ENCODE measurements at regions not wholly inside any gene's neighbourhood (a gene's known extent, or its start where the extent isn't known, plus 50 kb on each side); places are given as distances from the start of the nearest gene placed in this dataset.
"Not testable (repeated sequence)": the region's sequence is repeated elsewhere in the genome, so short reads cannot be mapped to it uniquely, and the experiment has no call there.

GRCh38 chr2:53543083-53543482 is 224.5 kb upstream of the CHAC2 start:
- FAIRE-seq = no peak
- no peak for DNase-seq (ENCODE audit: low spot score in 2 of 2)

GRCh38 chr2:53536583-53537361 is 230.8 kb upstream of the CHAC2 start:
- FAIRE-seq (no peak), DNase-seq (ENCODE audit: low spot score in 2 of 2) (no peak)

GRCh38 chr2:53535234-53535840 is 232.3 kb upstream of the CHAC2 start:
- FAIRE-seq = no peak
- DNase-seq (ENCODE audit: low spot score in 2 of 2) = no peak

GRCh38 chr2:53530126-53530525 is 237.5 kb upstream of the CHAC2 start:
- DNase-seq (ENCODE audit: low spot score in 2 of 2) = no peak
- FAIRE-seq = no peak

- DNase-seq (ENCODE audit: low spot score in 2 of 2) (no peak), FAIRE-seq (no peak)
Measured at GRCh38 chr2:53527056-53527455, 240.5 kb upstream of the CHAC2 start.

- FAIRE-seq (no peak), DNase-seq (ENCODE audit: low spot score in 2 of 2) (peak in 1 of 2 donors; percentile 46)
Measured at GRCh38 chr2:53519918-53520841, 247.4 kb upstream of the CHAC2 start.

- DNase-seq (ENCODE audit: low spot score in 2 of 2) = no peak
Measured at GRCh38 chr2:53517406-53517805, 250.2 kb upstream of the CHAC2 start.

GRCh38 chr2:53516650-53517049 is 251.0 kb upstream of the CHAC2 start:
- FAIRE-seq = no peak

More at GRCh38 chr2:53517406-53517805, 250.2 kb upstream of the CHAC2 start:
- no peak for FAIRE-seq

GRCh38 chr2:53515435-53516332 is 251.9 kb upstream of the CHAC2 start:
- DNase-seq (ENCODE audit: low spot score in 2 of 2) (no peak), FAIRE-seq (no peak)

More at GRCh38 chr2:53516650-53517049, 251.0 kb upstream of the CHAC2 start:
- no peak for DNase-seq (ENCODE audit: low spot score in 2 of 2)

GRCh38 chr2:53513167-53513666 is 254.4 kb upstream of the CHAC2 start:
- DNase-seq (ENCODE audit: low spot score in 2 of 2) (no peak), FAIRE-seq (no peak)

- DNase-seq (ENCODE audit: low spot score in 2 of 2) = no peak
- no peak for FAIRE-seq
Measured at GRCh38 chr2:53512071-53512826, 255.4 kb upstream of the CHAC2 start.

- DNase-seq (ENCODE audit: low spot score in 2 of 2) = no peak
- FAIRE-seq = no peak
Measured at GRCh38 chr2:53511549-53511948, 256.1 kb upstream of the CHAC2 start.

GRCh38 chr2:53510401-53510800 is 257.2 kb upstream of the CHAC2 start:
- FAIRE-seq (no peak), DNase-seq (ENCODE audit: low spot score in 2 of 2) (no peak)

GRCh38 chr2:53509831-53510388 is 257.7 kb upstream of the CHAC2 start:
- FAIRE-seq = no peak
- no peak for DNase-seq (ENCODE audit: low spot score in 2 of 2)

- no peak for FAIRE-seq
- DNase-seq (ENCODE audit: low spot score in 2 of 2) = no peak
Measured at GRCh38 chr2:53508667-53509066, 258.9 kb upstream of the CHAC2 start.

- DNase-seq (ENCODE audit: low spot score in 2 of 2); FAIRE-seq: not testable (repeated sequence)
Measured at GRCh38 chr2:53507070-53507469, 260.5 kb upstream of the CHAC2 start.

- no peak for FAIRE-seq
- no peak for DNase-seq (ENCODE audit: low spot score in 2 of 2)
Measured at GRCh38 chr2:53505826-53506225, 261.8 kb upstream of the CHAC2 start.

- FAIRE-seq = no peak
- no peak for DNase-seq (ENCODE audit: low spot score in 2 of 2)
Measured at GRCh38 chr2:53504507-53504906, 263.1 kb upstream of the CHAC2 start.

- FAIRE-seq = no peak
- DNase-seq (ENCODE audit: low spot score in 2 of 2) = no peak
Measured at GRCh38 chr2:53500181-53500580, 267.4 kb upstream of the CHAC2 start.
